Transverse colon (tissue), 4 donors: ENCODE measurements at regions not wholly inside any gene's neighbourhood (a gene's known extent, or its start where the extent isn't known, plus 50 kb on each side); places are given as distances from the start of the nearest gene placed in this dataset.

Experiments
- DNase-seq: peaks from one replicate; pipeline ENCODE4 v3.0.0-alpha.2; 2019
- H3K27ac ChIP-seq, 4 donors: fragments of 200-600 bp; sonication (generic); 2 replicates each; pipeline ENCODE4 v1.5.1; 2016 to 2018; ENCODE audit warnings: inconsistent platforms in 4 of 4
- H3K27me3 ChIP-seq: fragments of 200-600 bp; sonication (generic); 2 replicates; pipeline ENCODE4 v1.5.1; 2017; ENCODE audit warnings: inconsistent platforms
- H3K36me3 ChIP-seq, 4 donors: fragments of 200-600 bp; sonication (generic); 2 replicates each; pipeline ENCODE4 v1.5.1; 2017 to 2019; ENCODE audit warnings: inconsistent platforms in 4 of 4
- H3K4me1 ChIP-seq, 4 donors: fragments of 200-600 bp; sonication (generic); 2 replicates each; pipeline ENCODE4 v1.5.1; 2017 to 2020; ENCODE audit warnings: inconsistent platforms in 4 of 4
- H3K4me3 ChIP-seq, 4 donors: fragments of 200-600 bp; sonication (generic); 1 replicate in 1 of 4; 2 replicates in 3 of 4; pipeline versions ENCODE4 v1.5.1 to v1.6.1; 2017 to 2019; ENCODE audit warnings: inconsistent platforms in 4 of 4
- H3K9me3 ChIP-seq, 2 donors: fragments of 200-600 bp; sonication (generic); 2 replicates each; pipeline ENCODE4 v1.5.1; 2017 to 2019; ENCODE audit warnings: inconsistent platforms in 2 of 2
- EP300 ChIP-seq: sonication (generic); formaldehyde crosslinking; IDR thresholded peaks from one replicate; pipeline ENCODE4 v1.6.1; 2017; ENCODE audit warnings: antibody characterized with exemption, low read depth
- POLR2A ChIP-seq: fragments of 450-650 bp; IDR thresholded peaks from one replicate; pipeline ENCODE4 v1.6.1; 2016; ENCODE audit warnings: antibody characterized with exemption, mild to moderate bottlenecking, moderate library complexity
- POLR2AphosphoS5 ChIP-seq, 3 donors: sonication (generic); formaldehyde crosslinking; IDR thresholded peaks; one replicate each; pipeline ENCODE4 v1.6.1; 2016; ENCODE audit warnings: antibody characterized with exemption in 3 of 3
- WGBS, 2 donors: methylation state at CpG; one replicate each; pipeline ENCODE4 v1.1.5; 2018; ENCODE audit warnings: low coverage in 1 of 2; 5-methylcytosine and 5-hydroxymethylcytosine counted together
- in situ Hi-C, 4 donors: fragments of 200-750 bp; cut with MboI; loops; one replicate each; pipeline versions ENCODE4 v1.15.0 to v1.15.1; 2017; ENCODE audit warnings: low sequenced_read_pairs in 3 of 4, low pct_ligation_motif_present in 1 of 4, low pct_unique_long_range_greater_than_20kb in 1 of 4
- intact Hi-C: fragments of 100-400 bp; cut with DNase I; formaldehyde crosslinking; loops from one replicate; pipeline ENCODE4 v1.15.1; 2023; ENCODE audit warnings: low total_unique reads
- TF ChIP-seq, protein P1 (sequence below), 5 experiments: fragments of 200-600 bp in 3 of 5; fragments of 450-650 bp in 2 of 5; sonication (generic) in 3 of 5; IDR thresholded peaks; 1 replicate in 2 of 5; 2 replicates in 3 of 5; pipeline ENCODE4 v1.5.1; 2016 to 2017; ENCODE audit warnings: antibody characterized with exemption in 5 of 5, inconsistent platforms in 3 of 5, mild to moderate bottlenecking in 2 of 5, moderate library complexity in 1 of 5

DNA sequence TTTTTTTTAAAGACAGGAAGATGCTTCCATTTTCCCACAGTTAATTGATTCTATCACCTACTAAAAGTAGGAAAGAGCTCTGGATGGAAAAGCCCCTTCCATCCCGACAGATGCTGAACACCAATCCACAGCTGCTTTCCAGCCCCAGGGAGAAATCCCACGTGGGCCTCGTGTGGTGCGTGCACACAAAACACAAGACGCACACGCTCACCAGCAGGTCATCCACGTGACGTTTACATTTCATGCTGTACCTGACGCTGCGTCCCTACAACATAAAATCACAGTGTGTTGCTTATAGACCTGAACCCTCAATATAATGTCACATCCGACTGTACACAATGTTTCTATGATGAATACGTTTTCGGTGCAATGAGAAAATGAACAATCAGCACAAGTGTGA, 50.2 kb upstream of the DACT2 start:
- no peaks in the 10 kb centered on the region for H3K9me3 ChIP-seq
- no peaks in the 10 kb centered on the region for H3K27me3 ChIP-seq
- intact Hi-C loops (loop anchor here (1.0 kb wide), 1 partner anchor 515 kb away; no protein-coding TSS in a partner anchor), in situ Hi-C loops (loop anchor here (5.0 to 25.0 kb wide), 4 partner anchors 215 to 518 kb away; no protein-coding TSS in a partner anchor)
- DNase-seq: no peak
- no peaks in the 10 kb centered on the region for H3K36me3 ChIP-seq
- 27 to 52% methylated on average over 12 to 13 of the region's 13 CpGs for WGBS, 2 donors
- no peak overlapping the region for H3K27ac ChIP-seq
- no peak overlapping the region for H3K4me3 ChIP-seq
- H3K4me1 ChIP-seq: peaks cover 0 to 7% (median 5%) of the 10 kb centered on the region in 4 donors
- TF ChIP-seq POLR2A (no peak), EP300 (no peak), POLR2AphosphoS5 (IDR thresholded peaks at IDR 0.05) (no peak)
- TF ChIP-seq, protein P1, sequence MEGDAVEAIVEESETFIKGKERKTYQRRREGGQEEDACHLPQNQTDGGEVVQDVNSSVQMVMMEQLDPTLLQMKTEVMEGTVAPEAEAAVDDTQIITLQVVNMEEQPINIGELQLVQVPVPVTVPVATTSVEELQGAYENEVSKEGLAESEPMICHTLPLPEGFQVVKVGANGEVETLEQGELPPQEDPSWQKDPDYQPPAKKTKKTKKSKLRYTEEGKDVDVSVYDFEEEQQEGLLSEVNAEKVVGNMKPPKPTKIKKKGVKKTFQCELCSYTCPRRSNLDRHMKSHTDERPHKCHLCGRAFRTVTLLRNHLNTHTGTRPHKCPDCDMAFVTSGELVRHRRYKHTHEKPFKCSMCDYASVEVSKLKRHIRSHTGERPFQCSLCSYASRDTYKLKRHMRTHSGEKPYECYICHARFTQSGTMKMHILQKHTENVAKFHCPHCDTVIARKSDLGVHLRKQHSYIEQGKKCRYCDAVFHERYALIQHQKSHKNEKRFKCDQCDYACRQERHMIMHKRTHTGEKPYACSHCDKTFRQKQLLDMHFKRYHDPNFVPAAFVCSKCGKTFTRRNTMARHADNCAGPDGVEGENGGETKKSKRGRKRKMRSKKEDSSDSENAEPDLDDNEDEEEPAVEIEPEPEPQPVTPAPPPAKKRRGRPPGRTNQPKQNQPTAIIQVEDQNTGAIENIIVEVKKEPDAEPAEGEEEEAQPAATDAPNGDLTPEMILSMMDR (IDR thresholded peaks at IDR 0.05): no peak

DNA sequence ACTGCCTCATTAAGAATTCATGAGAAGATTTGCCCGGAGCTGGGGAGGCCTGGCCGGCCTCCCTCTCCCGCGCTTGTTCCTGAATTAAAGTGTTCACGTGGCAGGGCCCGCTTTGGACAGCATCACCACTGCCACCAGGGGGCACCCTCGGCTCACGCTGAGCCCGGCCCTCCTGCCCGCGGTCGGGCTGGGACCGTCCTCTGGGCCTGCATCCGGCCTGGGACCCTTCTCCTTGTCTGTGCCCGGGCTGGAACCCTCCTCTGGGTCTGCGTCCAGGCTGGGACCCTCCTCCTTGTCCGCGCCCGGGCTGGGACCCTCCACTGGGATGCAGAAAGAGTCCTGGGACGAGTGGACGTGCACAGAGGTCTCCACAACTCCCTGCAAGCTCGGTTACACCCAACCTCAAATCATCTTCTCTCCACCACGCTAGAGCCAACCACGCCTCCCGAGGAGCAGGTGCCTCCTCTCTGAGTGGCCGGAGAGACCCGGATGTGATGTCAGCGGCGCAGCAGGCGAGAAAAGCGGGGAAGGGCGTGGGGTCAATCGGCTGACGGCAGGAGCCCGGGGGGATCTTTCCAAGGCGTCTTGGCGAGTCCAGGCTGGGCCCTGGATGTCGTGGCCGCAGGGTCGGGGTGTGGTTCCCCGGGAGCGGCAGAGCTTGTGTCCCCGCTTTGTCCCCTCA, 50.9 kb upstream of the DACT2 start:
- H3K4me3 ChIP-seq: no peak overlapping the region
- H3K27ac ChIP-seq: no peak overlapping the region
- WGBS, 2 donors: 45 to 78% methylated on average over 6 to 43 of the region's 43 CpGs
- intact Hi-C loops (loop anchor here (1.0 kb wide), 1 partner anchor 514 kb away; no protein-coding TSS in a partner anchor), in situ Hi-C loops (loop anchor here in 2 of 4 donors (5.0 to 25.0 kb wide), 2 partner anchors 517 kb away; no protein-coding TSS in a partner anchor)
- TF ChIP-seq, protein P1 (IDR thresholded peaks at IDR 0.05): peak; percentile 87 to 93 (median 91)
- no peak for TF ChIP-seq POLR2AphosphoS5 (IDR thresholded peaks at IDR 0.05)
- DNase-seq: peak; percentile 85
- H3K4me1 ChIP-seq: peaks cover 0 to 7% (median 5%) of the 10 kb centered on the region in 4 donors
- H3K27me3 ChIP-seq: no peaks in the 10 kb centered on the region
- H3K36me3 ChIP-seq: no peaks in the 10 kb centered on the region
- no peaks in the 10 kb centered on the region for H3K9me3 ChIP-seq

DNA sequence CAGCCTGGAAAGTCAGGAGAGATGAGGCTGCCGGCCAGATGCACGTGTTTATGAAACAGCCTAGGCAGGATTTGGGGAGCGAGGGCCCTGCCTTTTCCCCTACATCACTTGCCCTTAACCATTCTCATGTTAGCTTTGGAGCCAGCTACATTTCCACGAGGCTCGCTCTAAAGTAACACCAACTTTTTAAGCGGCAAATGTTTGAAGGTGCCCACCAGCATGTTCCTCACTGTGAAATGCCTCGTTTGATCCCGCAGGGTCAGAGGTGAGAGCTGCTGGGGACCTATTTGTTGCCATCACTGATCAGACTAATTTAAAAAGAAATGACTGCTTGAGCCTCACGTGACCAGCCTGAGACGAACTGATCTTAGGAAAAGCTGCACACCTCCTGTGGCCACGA, 51.6 kb upstream of the DACT2 start:
- no peak for TF ChIP-seq EP300
- TF ChIP-seq POLR2AphosphoS5 (IDR thresholded peaks at IDR 0.05): no peak
- TF ChIP-seq, protein P1 (IDR thresholded peaks at IDR 0.05): no peak
- TF ChIP-seq POLR2A: no peak
- Histone ChIP-seq H3K36me3 (no peaks in the 10 kb centered on the region), H3K4me1 (peaks cover 0 to 7% (median 5%) of the 10 kb centered on the region in 4 donors), H3K27ac (no peak overlapping the region), H3K4me3 (no peak overlapping the region), H3K27me3 (no peaks in the 10 kb centered on the region), H3K9me3 (no peaks in the 10 kb centered on the region)
- in situ Hi-C loops: loop anchor here in 2 of 4 donors (5.0 to 25.0 kb wide), 2 partner anchors 516 kb away; no protein-coding TSS in a partner anchor
- DNase-seq: no peak
- intact Hi-C loops: no loop called here
- WGBS, 2 donors: 86 to 87% methylated on average over 5 to 11 of the region's 11 CpGs

DNA sequence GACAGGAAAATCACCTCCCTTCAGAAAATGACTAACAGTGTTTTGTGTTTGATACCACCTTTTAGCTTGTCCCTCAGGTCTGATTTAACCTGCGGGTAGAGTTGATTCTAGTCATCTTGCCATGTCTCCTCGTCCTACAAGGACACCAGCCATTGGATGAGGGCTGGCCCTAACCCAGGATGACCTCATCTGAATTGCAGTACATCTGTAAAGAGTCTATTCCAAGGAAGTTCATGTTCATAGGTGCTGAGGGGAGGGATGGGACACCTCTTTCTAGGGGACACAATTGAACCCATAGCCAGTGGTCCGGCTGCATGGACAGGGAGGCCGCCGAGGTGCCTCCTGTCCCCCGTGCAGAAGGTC, 52.0 kb upstream of the DACT2 start:
- in situ Hi-C loops: loop anchor here in 2 of 4 donors (5.0 to 25.0 kb wide), 2 partner anchors 516 kb away; no protein-coding TSS in a partner anchor
- 61% methylated on average over 6 of the region's 6 CpGs; no CpG with 5 or more reads in 1 of the 2 donors for WGBS, 2 donors
- Histone ChIP-seq H3K9me3 (no peaks in the 10 kb centered on the region), H3K27me3 (no peaks in the 10 kb centered on the region), H3K4me3 (no peak overlapping the region), H3K4me1 (peaks cover 0 to 7% (median 5%) of the 10 kb centered on the region in 4 donors), H3K27ac (no peak overlapping the region), H3K36me3 (no peaks in the 10 kb centered on the region)
- DNase-seq: no peak
- TF ChIP-seq EP300: no peak
- no peak for TF ChIP-seq POLR2AphosphoS5 (IDR thresholded peaks at IDR 0.05)
- no peak for TF ChIP-seq POLR2A
- TF ChIP-seq, protein P1 (IDR thresholded peaks at IDR 0.05): no peak
- intact Hi-C loops: no loop called here
